Neutrophil (primary cell): ENCODE measurements at regions not wholly inside any gene's neighbourhood (a gene's known extent, or its start where the extent isn't known, plus 50 kb on each side); places are given as distances from the start of the nearest gene placed in this dataset.

ENCODE experiments used
- H3K27ac ChIP-seq: fragments of 200-600 bp; sonication (generic); 2 replicates; pipeline ENCODE4 v1.5.1; 2016; ENCODE audit warnings: mild to moderate bottlenecking, moderate library complexity
- H3K27me3 ChIP-seq: fragments of 200-600 bp; sonication (generic); 2 replicates; pipeline ENCODE4 v1.6.0; 2016; ENCODE audit warnings: mild to moderate bottlenecking
- H3K36me3 ChIP-seq: fragments of 200-600 bp; sonication (generic); 2 replicates; pipeline ENCODE4 v1.5.1; 2017
- H3K4me1 ChIP-seq, 2 experiments: fragments of 200-600 bp in 1 of 2; sonication (generic) in 1 of 2; 1 replicate in 1 of 2; 2 replicates in 1 of 2; pipeline versions ENCODE4 v1.5.1 to v1.6.1; 2013 to 2016; ENCODE audit warnings: low read depth in 1 of 2, low read length in 1 of 2, mild to moderate bottlenecking in 1 of 2, moderate library complexity in 1 of 2; ENCODE audit not compliant: control insufficient read depth in 1 of 2, insufficient read depth in 1 of 2
- H3K4me3 ChIP-seq, 2 experiments: fragments of 200-600 bp in 1 of 2; sonication (generic) in 1 of 2; 1 replicate in 1 of 2; 2 replicates in 1 of 2; pipeline ENCODE4 v1.5.1; 2013 to 2016; ENCODE audit warnings: low read depth in 1 of 2, low read length in 1 of 2, mild to moderate bottlenecking in 1 of 2, moderate library complexity in 1 of 2
- H3K9me3 ChIP-seq: fragments of 200-600 bp; sonication (generic); 2 replicates; pipeline ENCODE4 v1.5.1; 2016
- CTCF ChIP-seq: fragments of 200-600 bp; sonication (generic); IDR thresholded peaks from 2 replicates; pipeline ENCODE4 v1.5.1; 2016; ENCODE audit warnings: antibody characterized with exemption

GRCh38 chr9:93829271-93830011 lies 125.7 kb downstream of the BARX1 start:
- no peaks in the 10 kb centered on the region for H3K36me3 ChIP-seq
- no peaks in the 10 kb centered on the region for H3K4me1 ChIP-seq
- no peak for TF ChIP-seq CTCF
- no peak overlapping the region for H3K27ac ChIP-seq
- H3K27me3 ChIP-seq, result peaks cover 53% of the 10 kb centered on the region
- no peak overlapping the region for H3K4me3 ChIP-seq
- no peaks in the 10 kb centered on the region for H3K9me3 ChIP-seq

- no peaks in the 10 kb centered on the region for H3K4me1 ChIP-seq
- H3K4me3 ChIP-seq, result no peak overlapping the region
- peaks cover 60% of the 10 kb centered on the region for H3K27me3 ChIP-seq
- TF ChIP-seq CTCF, result no peak
- H3K27ac ChIP-seq, result no peak overlapping the region
- H3K9me3 ChIP-seq, result no peaks in the 10 kb centered on the region
- no peaks in the 10 kb centered on the region for H3K36me3 ChIP-seq
These were observed 126.6 kb downstream of the BARX1 start for GRCh38 chr9:93828331-93829097.

- Histone ChIP-seq H3K27me3 (peaks cover 60% of the 10 kb centered on the region), H3K4me3 (no peak overlapping the region), H3K27ac (no peak overlapping the region), H3K36me3 (no peaks in the 10 kb centered on the region), H3K4me1 (no peaks in the 10 kb centered on the region), H3K9me3 (no peaks in the 10 kb centered on the region)
- TF ChIP-seq CTCF, result no peak
These were observed 127.4 kb downstream of the BARX1 start for GRCh38 chr9:93827545-93828330.

DNA sequence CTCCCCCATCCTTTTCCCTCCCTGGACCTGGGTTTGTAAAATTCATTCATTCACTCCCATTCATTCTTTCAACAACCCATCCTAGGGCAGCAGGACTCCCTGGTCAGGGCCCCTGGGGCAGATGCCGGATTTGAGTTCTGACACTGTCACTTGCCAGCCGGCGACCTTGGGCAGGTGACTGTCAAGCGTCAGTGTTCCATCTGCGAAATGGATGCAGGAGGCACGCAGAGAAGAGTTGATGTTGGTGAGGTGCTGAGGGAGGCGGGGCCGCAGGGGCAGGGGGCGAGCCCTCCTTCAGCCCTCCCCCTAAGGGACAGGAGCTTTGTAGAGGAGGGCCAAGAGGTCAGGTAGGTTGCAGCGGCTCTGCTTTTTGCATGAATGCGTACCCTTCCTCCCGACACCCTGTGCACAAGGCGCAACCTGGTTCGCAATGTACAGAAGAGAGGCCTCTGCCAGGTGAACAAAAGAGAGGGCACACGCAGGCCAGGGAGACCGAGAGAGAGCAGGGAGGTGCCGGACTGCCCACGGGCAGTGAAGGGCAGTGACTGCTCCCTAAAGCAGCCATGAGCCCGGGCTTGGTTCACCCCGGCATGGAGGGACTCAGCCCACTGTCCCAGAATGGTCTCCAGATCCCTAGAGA lies 128.1 kb downstream of the BARX1 start:
- Histone ChIP-seq H3K4me1 (no peaks in the 10 kb centered on the region), H3K27ac (no peak overlapping the region), H3K9me3 (no peaks in the 10 kb centered on the region), H3K4me3 (no peak overlapping the region), H3K36me3 (no peaks in the 10 kb centered on the region), H3K27me3 (peaks cover 60% of the 10 kb centered on the region)
- no peak for TF ChIP-seq CTCF

DNA sequence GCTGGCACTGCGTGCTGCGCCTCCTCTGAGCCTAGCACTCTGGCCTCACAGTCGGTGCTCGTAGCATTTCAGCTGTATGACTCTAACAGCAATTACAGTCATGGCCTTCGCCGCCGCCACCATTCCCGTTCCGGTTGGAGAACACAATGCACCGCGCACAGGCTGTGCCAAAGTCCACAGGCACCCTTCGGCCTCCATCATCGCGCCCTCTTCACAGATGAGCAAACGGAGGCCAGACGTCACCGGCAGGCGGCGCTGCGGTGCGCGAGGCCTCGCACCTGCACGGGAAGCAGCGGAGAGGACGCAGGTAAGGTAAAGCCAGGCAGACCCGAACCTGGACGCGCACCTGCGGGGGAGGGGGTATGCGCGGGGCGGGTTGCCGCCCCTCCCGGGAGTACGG lies 128.9 kb downstream of the BARX1 start:
- Histone ChIP-seq H3K9me3 (no peaks in the 10 kb centered on the region), H3K27me3 (peaks cover 68% of the 10 kb centered on the region), H3K36me3 (no peaks in the 10 kb centered on the region), H3K27ac (no peak overlapping the region), H3K4me3 (no peak overlapping the region), H3K4me1 (no peaks in the 10 kb centered on the region)
- TF ChIP-seq CTCF, result no peak
